GM19035 (cell line): ENCODE measurements at regions not wholly inside any gene's neighbourhood (a gene's known extent, or its start where the extent isn't known, plus 50 kb on each side); places are given as distances from the start of the nearest gene placed in this dataset.

Experiments
- ATAC-seq: cut with Tn5 transposase; IDR thresholded peaks from one replicate; pipeline ENCODE4 v1.9.1; 2021; ENCODE audit not compliant: unreplicated experiment

DNA sequence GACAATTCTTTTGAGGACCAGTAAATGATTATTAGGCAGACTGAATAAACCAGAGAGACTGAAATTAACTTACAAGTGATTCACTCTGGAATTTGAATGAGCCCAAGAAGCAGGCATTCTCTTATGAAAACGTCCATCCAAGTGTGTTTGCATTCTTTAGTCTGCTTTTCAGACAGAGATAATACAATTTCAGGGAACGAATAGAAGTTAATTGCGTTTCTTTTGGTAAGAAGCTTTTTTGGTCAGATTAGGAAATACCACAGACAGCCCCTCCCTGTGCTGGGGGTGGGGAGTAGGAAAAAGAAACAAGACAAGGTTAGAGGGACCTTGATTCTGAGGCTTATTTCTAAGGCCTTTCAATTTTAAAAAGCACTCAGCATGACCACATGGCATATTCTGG lies 874.4 kb downstream of the SUCLG1 start:
- ATAC-seq = no peak

DNA sequence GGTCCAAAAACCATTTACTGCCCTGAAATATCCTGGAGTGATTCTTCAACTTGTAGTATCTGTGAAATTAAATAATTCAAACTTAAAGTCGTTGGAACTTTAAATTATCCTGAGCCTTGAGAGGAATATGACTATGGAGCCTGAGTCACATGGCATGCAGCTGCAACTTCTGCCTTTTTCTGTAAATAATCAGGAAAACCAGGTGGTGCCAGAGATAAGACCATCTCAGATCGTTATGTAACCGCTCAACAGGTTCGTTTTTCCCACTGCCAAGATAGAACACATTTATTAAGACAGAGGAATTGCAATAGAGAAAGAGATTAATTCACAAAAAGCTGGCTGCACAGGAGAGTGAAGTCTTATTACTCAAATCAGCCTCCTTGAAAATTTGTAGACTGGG lies 876.5 kb downstream of the SUCLG1 start:
- no peak for ATAC-seq

- ATAC-seq = no peak
These were observed 879.6 kb downstream of the SUCLG1 start for GRCh38 chr2:83579507-83579906.

DNA sequence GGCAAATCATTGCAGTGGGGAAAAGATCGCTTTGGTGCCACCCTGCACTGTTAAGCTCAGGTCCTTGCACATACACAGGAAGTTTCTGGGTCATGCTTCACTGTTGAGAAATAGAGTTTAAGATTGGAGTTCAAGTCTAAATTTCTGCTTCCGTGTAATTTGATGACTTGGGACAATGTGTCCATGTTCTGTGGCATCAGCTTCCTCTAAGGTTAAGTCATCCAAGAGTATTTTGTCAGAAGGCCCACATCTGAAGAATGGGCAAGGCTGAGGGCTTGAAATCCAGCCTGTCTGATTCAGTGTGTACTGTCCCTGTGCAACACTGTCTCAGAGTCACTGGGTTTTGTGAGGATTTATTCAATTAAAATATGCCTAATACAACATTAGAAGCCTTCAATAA lies 880.7 kb downstream of the SUCLG1 start:
- no peak for ATAC-seq

DNA sequence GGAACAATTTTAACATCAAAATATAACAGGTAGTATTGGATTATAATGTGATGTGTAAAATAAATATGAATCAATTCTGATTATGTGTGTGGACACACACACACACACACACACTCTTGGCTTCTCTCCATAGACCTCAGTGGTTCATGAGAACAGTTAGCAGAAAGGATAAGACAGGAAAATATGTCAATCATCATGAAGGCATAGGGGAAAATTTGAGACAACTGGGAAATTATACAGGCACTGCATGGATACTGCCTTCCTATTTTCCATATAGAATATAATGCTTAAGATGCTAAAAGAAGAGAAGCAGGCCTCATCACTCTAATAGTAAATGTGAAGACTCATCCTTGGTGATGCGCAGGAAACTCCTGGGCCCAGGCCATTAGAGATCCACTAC lies 884.5 kb downstream of the SUCLG1 start:
- ATAC-seq = no peak

DNA sequence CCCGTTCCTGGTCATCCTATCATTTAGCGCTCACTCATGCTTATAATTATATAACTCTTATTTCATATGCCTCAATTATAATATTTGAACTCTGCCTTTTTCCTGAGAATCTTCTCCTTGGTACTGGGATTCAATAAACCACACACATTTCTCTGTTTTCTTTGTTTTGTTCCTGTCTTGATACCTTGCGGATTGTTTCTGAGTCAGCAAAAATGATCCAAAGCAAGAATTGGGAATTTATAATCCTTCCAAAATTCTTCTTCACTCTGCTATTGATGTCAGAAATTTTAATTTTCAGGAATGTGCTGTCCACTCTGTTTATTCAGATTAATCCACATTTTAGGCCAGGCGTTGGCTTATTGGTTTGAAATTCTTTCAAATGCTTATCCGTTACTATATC lies 886.0 kb downstream of the SUCLG1 start:
- ATAC-seq = no peak

DNA sequence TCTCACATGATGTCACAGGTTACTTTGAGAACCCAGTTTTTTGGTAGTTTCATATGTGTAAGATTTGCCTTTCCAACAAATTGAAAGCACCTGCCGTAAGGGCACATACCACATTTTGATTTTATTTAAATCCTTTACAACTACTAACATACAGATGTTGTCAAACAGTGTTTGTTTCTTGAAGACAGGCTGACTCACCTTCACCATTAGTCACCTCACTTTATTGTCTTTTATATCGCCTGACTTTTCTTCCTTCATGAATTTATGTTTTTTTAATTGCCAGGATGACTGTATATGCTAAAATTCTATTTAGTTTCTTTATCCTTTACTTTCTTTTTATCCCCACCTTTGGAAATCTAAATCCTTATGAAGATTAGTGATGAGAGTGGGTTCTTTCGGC lies 886.7 kb downstream of the SUCLG1 start:
- ATAC-seq = no peak

DNA sequence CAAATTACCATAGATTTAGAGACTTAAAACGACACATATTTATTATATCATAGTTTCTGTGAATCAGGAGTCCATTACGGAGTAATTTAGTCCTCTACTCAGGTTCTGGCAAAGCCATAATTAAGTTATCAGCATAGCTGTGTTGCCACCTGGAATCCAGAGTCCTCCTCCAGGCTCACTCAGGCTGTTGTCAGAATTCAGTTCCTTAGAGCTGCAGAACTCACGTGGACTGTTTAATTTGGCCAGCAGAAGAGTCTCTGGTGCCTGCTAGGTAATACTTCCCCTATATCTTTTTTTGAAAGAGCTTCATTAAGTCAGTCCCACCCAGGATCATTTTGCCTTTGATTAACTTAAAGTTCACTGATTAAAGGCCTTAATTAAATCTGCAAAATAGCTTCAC lies 891.5 kb downstream of the SUCLG1 start:
- ATAC-seq = no peak

- no peak for ATAC-seq
These were observed 893.5 kb downstream of the SUCLG1 start for GRCh38 chr2:83565626-83566025.

DNA sequence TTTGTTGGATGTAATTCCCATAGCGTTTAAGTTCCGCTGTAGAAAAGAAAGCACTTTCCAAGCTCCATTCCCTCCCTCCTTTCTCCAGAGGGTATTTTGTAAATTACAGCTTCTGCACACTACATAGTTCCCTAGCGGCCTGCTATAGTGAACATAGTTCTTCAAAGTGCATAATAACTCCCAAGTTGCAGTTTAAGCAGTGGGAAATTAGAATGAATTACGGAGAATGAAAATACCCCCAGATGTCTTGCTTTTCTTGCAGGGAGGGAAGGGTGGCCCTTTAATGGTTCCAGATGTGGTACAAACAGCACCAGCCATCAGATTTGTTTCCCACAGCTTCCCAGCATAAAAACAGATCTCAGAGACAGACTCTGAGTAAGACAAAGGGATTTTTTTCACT lies 893.9 kb downstream of the SUCLG1 start:
- no peak for ATAC-seq

- no peak for ATAC-seq
These were observed 897.5 kb downstream of the SUCLG1 start for GRCh38 chr2:83561592-83561991.

GRCh38 chr2:83536556-83536955 lies 922.5 kb downstream of the SUCLG1 start:
- no peak for ATAC-seq

DNA sequence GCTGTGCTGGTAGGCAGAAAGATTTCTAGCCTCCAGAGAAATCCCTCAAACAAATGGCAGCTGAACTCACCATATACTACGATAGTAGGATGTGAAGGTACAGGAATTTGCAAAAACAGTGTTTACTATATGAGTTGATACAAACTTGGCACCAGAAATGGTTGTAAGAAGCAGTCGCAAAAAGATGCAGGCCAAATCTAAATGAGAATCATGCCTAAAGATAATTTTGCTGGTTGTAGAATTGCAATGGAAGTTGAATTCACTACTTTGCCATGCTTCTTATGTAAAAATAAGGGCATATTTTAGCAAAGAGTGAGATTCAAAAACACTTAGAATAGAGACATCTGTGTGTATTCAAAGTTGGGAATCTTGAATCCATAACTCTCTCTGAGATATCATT lies 924.7 kb downstream of the SUCLG1 start:
- ATAC-seq = no peak

DNA sequence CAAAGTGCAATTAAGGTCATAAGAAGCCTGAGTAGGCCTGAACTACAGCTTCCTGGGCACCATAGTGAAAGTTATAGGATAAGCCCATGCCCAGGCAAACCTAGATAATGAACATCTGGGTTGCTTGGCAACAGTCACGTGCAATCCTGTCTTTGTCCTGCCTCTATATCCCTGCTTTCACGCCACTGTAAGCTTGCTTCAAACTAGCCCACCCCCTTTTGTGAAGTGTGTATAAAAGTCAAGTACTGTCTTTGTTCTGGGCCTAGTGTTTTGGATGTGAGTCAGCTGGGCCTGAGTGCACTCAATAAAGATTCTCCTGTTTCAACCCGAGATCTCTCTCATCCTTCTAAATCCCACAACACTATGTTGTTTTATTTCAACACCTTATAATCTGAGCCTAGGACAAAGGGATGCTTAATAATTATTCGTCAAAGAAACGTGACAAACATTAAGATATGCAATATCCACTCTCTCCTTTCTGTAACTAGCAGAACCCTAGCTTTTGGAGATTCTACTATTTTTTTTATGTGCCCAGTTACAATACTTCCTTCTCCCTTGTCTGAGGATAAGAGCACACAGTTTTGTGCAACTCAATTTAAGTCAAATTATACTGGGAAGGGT lies 927.8 kb downstream of the SUCLG1 start:
- no peak for ATAC-seq

DNA sequence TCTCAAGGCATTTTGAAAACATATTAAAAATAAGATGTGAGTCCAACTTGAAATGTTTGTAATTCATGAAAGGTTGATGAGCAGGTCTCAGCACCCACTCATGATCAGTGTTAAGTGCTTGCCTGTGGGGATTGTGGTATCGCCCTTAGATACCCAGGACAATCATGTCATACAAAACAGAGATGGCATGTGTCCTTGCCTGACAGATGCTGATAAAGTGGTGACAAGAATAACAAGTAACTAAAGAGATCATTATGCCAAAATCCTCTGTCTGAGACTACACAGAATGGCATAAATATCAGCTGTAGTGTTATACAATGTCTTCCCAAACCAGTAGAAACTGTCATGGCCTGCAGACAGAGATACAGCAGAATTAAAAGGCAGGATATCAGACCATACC lies 930.3 kb downstream of the SUCLG1 start:
- ATAC-seq = no peak

- ATAC-seq = no peak
These were observed 936.1 kb downstream of the SUCLG1 start for GRCh38 chr2:83522891-83523493.

DNA sequence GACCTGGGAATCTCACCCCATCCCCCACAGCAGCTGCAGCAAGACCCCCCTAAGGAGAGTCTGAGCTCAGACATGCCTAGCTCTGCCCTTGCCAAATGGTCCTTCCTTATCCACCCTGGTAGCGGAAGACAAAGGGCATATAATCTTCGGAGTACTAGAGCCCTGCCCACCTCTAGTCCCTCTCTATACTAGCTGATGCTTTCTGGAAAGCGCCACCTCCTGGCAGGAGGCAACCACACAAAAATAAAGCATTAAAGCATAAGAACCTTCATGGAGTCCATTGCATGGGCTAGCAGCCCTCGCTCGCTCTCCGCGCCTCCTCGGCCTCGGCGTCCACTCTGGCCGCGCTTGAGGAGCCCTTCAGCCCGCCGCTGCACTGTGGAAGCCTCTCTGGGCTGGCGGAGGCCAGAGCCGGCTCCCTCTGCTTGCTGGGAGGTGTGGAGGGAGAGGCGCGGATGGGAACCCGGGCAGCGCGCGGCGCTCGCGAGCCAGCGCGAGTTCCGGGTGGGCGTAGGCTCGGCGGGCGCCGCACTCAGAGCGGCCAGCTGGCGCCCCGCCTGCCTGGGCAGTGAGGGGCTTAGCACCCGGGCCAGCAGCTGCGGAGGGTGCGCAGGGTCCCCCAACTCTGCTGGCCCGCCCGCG lies 941.2 kb downstream of the SUCLG1 start:
- ATAC-seq = no peak

- no peak for ATAC-seq
These were observed 942.6 kb downstream of the SUCLG1 start for GRCh38 chr2:83516503-83516902.

- no peak for ATAC-seq
These were observed 971.6 kb downstream of the SUCLG1 start for GRCh38 chr2:83487451-83487850.

DNA sequence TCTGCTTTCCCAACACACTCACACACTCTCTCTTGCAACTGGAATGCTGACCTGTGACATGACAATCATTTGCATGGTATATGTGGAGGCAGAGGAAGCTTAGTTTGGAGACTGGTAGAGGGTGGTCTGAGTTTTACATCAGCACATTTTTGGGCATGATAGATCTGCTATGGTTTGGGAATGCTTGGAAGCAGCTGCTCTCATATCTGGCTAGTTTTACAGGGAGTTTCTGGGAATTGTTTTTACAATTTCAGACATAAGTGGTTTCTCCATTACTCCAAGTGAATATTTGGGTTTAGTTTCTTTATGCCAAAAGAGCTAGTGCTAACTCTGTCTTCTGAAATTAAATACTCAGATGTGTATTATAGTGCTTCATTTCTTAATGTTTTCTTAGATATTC lies 977.6 kb downstream of the SUCLG1 start:
- no peak for ATAC-seq

DNA sequence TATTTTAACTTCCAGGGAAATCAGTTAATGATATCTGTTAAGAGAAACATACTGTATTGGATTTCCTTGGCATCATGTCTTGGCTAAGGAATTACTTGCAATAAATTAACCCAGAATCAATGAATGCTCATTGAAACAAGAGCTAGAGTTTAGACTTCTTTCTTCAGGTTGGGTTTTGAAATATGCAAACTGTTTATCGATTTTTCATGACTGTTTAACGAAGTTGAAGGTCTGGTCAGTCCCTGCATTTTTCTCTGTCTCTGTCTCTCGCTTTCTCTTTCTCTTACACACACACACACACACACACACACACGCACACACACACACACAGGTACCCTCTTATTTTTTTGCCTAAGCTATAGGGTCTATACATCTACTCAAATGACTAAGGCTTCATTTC lies 981.0 kb downstream of the SUCLG1 start:
- ATAC-seq = no peak

DNA sequence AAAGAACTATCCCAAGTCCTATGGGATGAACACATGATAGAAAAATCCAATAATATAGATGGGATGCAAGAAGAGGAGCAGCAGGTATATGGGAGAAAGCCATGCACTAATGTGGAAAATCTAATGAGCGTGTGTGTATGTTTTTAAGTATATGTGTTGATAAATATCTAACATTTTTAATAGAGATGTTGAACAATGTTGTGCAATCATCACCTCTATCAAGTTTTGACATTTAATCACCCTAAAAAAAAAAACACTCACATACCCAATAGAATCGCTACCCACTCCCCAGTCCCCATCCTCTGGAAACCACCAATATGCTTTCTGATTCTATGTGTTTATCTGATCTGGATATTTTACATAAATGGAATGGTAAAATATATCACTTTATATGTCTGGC lies 983.7 kb downstream of the SUCLG1 start:
- ATAC-seq = no peak

DNA sequence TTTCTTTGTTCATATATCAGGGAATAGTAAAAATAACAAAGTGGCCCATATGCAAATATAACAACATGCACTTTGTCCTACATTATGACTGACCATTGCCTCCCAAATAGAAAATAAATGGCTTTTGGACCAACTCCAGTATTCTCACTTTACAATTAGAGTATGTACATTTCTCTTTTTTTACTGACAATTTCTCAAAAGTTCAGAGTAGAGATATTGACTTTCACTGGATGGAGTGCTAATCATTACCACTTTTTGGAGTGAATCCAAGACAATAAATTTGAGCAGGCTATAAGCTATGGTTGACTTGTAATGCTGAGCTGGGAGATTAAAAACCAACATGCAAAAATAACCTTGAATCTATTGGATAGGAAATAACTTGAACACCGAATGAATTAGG lies 987.4 kb downstream of the SUCLG1 start:
- no peak for ATAC-seq
